BJ (cell line): ENCODE measurements at regions not wholly inside any gene's neighbourhood (a gene's known extent, or its start where the extent isn't known, plus 50 kb on each side); places are given as distances from the start of the nearest gene placed in this dataset.
A peak's percentile ranks its signal among the peaks of the same experiment; 100 is the strongest.

Experiments used
- CTCF ChIA-PET: fragments of 350-600 bp; formaldehyde crosslinking; extraction: SDS; loops from one replicate; lab custom pipeline; 2021; ENCODE audit warnings: antibody characterized with exemption, inconsistent platforms; lab: Yijun Ruan, JAX
- POLR2A ChIA-PET: fragments of 300-600 bp; sonication (Branson Sonifier 250); formaldehyde crosslinking; extraction: SDS; loops from one replicate; lab custom pipeline; 2021; ENCODE audit warnings: antibody characterized with exemption; lab: Charles Lee
- DNase-seq: peaks from one replicate; pipeline ENCODE4 v3.0.0-alpha.2; 2011; ENCODE audit warnings: low read depth
- H3K27me3 ChIP-seq: 2 replicates; pipeline ENCODE4 v1.6.0; 2011; ENCODE audit warnings: low read length; ENCODE audit not compliant: control insufficient read depth, insufficient read depth
- H3K36me3 ChIP-seq: 2 replicates; pipeline ENCODE4 v1.5.1; 2011; ENCODE audit warnings: low read length; ENCODE audit not compliant: control insufficient read depth, insufficient read depth
- H3K4me3 ChIP-seq: 2 replicates; pipeline ENCODE4 v1.5.1; 2011; ENCODE audit warnings: low read depth, mild to moderate bottlenecking, control low read depth, low read length
- CTCF ChIP-seq: IDR thresholded peaks from 2 replicates; pipeline ENCODE4 v1.5.1; 2011; ENCODE audit warnings: low read depth, mild to moderate bottlenecking, control low read depth, inconsistent platforms, low read length, moderate library complexity; ENCODE audit not compliant: insufficient read depth

GRCh38 chr4:188958346-188958745 lies 819.1 kb downstream of the TRIML1 start:
- CTCF ChIA-PET: interaction anchor here (1.6 kb wide), 1 partner anchor 13 kb away, joined by 4 read pairs; no protein-coding TSS in a partner anchor
- no peaks in the 10 kb centered on the region for H3K36me3 ChIP-seq
- no peak for TF ChIP-seq CTCF
- DNase-seq: no peak
- H3K27me3 ChIP-seq: no peaks in the 10 kb centered on the region
- POLR2A ChIA-PET: no interaction called here
- no peak overlapping the region for H3K4me3 ChIP-seq

GRCh38 chr4:188959424-188959823 lies 820.2 kb downstream of the TRIML1 start:
- DNase-seq: no peak
- no peaks in the 10 kb centered on the region for H3K27me3 ChIP-seq
- no peak overlapping the region for H3K4me3 ChIP-seq
- POLR2A ChIA-PET: no interaction called here
- no peak for TF ChIP-seq CTCF
- H3K36me3 ChIP-seq: no peaks in the 10 kb centered on the region
- CTCF ChIA-PET: interaction anchor here (1.4 kb wide), 1 partner anchor 10 kb away, joined by 4 read pairs; no protein-coding TSS in a partner anchor

- Histone ChIP-seq H3K4me3 (no peak overlapping the region), H3K36me3 (no peaks in the 10 kb centered on the region), H3K27me3 (no peaks in the 10 kb centered on the region)
- POLR2A ChIA-PET: no interaction called here
- no peak for TF ChIP-seq CTCF
- DNase-seq: no peak
- CTCF ChIA-PET: interaction anchor here (1.3 kb wide), 1 partner anchor 11 kb away, joined by 6 read pairs; no protein-coding TSS in a partner anchor
Observed at GRCh38 chr4:188960411-188961093, 821.3 kb downstream of the TRIML1 start.

- ChIA-PET CTCF (interaction anchor here (2.0 kb wide), 1 partner anchor 10 kb away, joined by 6 read pairs; no protein-coding TSS in a partner anchor), POLR2A (no interaction called here)
- no peak overlapping the region for H3K4me3 ChIP-seq
- no peaks in the 10 kb centered on the region for H3K36me3 ChIP-seq
- peak; percentile 45 for TF ChIP-seq CTCF
- H3K27me3 ChIP-seq: no peaks in the 10 kb centered on the region
- DNase-seq: no peak
Observed at GRCh38 chr4:188971125-188971524, 831.9 kb downstream of the TRIML1 start.

GRCh38 chr4:188975271-188975670 lies 836.0 kb downstream of the TRIML1 start:
- no peaks in the 10 kb centered on the region for H3K27me3 ChIP-seq
- H3K4me3 ChIP-seq: no peak overlapping the region
- no peaks in the 10 kb centered on the region for H3K36me3 ChIP-seq
- TF ChIP-seq CTCF: no peak
- CTCF ChIA-PET: no interaction called here
- POLR2A ChIA-PET: no interaction called here
- no peak for DNase-seq
